HG03175 (cell line): ENCODE measurements at regions not wholly inside any gene's neighbourhood (a gene's known extent, or its start where the extent isn't known, plus 50 kb on each side); places are given as distances from the start of the nearest gene placed in this dataset.

Experiments
- ATAC-seq: cut with Tn5 transposase; IDR thresholded peaks from one replicate; pipeline ENCODE4 v1.9.1; 2021; ENCODE audit warnings: mild to moderate bottlenecking, moderate library complexity; ENCODE audit not compliant: unreplicated experiment

DNA sequence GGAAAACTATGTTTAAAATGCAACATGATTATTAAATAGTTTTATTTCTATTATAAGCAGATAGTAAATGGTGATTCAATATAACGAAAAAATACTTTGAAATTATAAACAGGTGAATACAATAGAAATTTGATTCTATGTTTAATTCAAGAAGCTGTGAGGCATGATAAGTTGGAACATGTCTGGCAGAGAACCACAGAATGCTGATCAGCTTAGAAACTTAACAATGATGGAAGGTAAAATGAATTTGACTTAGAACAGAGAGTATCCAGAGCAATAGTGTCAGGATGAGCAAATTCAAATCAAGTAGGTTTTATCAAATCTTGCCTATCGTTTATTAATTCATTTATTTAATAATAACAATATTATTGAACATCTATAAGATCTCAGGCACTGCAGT is 83.4 kb upstream of the ADGRL4 start:
- ATAC-seq: no peak

GRCh38 chr1:79082233-79082632 is 75.7 kb upstream of the ADGRL4 start:
- ATAC-seq: no peak

- ATAC-seq: no peak
Measured at GRCh38 chr1:79079770-79080169, 73.2 kb upstream of the ADGRL4 start.

DNA sequence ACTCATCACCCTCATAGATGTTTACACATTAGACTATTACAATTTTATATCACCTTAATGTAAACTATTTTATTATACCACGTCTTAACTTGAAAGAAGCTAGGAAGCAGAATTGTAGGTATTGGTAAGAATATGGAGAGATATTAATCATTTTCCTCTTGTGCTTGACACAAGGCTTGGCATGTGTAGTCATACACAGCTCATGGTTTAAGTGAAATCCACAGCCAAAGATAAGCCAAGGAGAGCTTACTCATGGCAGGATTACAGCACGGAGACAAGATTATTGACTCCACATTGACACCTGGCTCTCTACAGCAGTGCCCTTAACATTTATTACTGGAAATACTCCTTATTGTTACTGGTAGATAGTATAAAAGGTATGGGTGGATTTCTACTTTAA is 68.4 kb upstream of the ADGRL4 start:
- ATAC-seq: no peak

DNA sequence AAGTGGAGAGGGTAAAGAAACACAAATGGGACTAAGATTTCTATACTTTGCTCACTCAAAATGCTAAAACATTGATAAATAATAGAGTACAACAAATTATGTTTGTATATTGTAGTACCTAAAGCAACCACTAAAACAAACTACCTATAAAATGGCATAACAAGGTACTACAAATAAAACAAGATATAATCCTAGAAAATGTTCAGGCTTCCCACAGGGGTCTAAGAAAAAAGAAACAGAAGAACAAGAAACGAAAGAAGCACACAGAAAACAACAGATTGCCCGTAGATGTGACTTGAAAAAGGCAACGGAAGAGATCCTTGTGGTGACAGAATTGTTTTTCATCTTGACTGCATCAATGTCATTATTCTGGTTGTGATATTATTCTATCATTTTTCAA is 63.3 kb upstream of the ADGRL4 start:
- ATAC-seq: no peak

DNA sequence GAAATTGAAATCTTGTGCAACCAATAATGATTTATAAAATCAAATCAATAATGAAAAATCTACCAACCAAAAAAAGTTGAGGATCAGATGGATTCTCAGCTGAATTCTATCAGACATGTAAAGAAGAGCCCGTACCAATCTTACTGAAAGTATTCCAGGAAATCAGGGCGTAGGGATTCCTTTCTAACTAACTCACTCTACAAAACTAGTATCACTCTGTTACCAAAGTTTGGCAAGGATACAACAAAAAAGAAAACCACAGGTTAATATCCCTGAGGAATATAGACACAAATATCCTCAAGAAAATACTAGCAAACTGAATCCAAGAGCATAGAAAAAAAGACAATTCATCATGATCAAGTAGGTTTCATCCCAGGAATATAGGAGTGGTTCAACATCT is 52.8 kb upstream of the ADGRL4 start:
- no peak for ATAC-seq
